GM12878 (cell line): ENCODE measurements at regions not wholly inside any gene's neighbourhood (a gene's known extent, or its start where the extent isn't known, plus 50 kb on each side); places are given as distances from the start of the nearest gene placed in this dataset.

ENCODE experiments used
- CEBPB ChIP-seq, 2 experiments: fragments of 150-350 bp in 1 of 2; IDR thresholded peaks; 2 replicates each; pipeline ENCODE4 v1.6.1; 2012 to 2014; ENCODE audit warnings: low read depth in 2 of 2, low read length in 2 of 2, borderline replicate concordance in 1 of 2, inconsistent platforms in 1 of 2
- EP300 ChIP-seq, 2 experiments: fragments of 150-350 bp in 1 of 2; IDR thresholded peaks; 2 replicates each; pipeline ENCODE4 v1.6.1; 2011 to 2012; ENCODE audit warnings: low read depth in 2 of 2, low read length in 2 of 2, borderline replicate concordance in 1 of 2, improper control_type of control experiment in 1 of 2, inconsistent platforms in 1 of 2; ENCODE audit not compliant: control insufficient read depth in 1 of 2
- EZH2 ChIP-seq: IDR thresholded peaks from 2 replicates; pipeline ENCODE4 v1.6.1; 2012; ENCODE audit warnings: low read depth, mild to moderate bottlenecking, control low read depth, inconsistent platforms, low read length, borderline replicate concordance; ENCODE audit not compliant: control insufficient read depth
- GABPA ChIP-seq: IDR thresholded peaks from 2 replicates; pipeline ENCODE4 v1.6.1; 2014; ENCODE audit warnings: antibody characterized with exemption, low read depth, mild to moderate bottlenecking, inconsistent platforms
- NR2C2 ChIP-seq: IDR thresholded peaks from 2 replicates; pipeline ENCODE4 v1.6.1; 2011; ENCODE audit warnings: borderline replicate concordance, low read depth; ENCODE audit not compliant: control insufficient read depth, insufficient read length
- POLR2A ChIP-seq: IDR thresholded peaks from 2 replicates; pipeline ENCODE4 v1.6.1; 2011; ENCODE audit warnings: low read depth, mild to moderate bottlenecking, low read length
- POLR2AphosphoS5 ChIP-seq: IDR thresholded peaks from 2 replicates; pipeline ENCODE4 v1.6.1; 2011; ENCODE audit warnings: mild to moderate bottlenecking, low read length, inconsistent platforms
- RAD21 ChIP-seq: IDR thresholded peaks from 2 replicates; pipeline ENCODE4 v1.6.1; 2011; ENCODE audit warnings: mild to moderate bottlenecking, low read depth, low read length, moderate library complexity; ENCODE audit not compliant: insufficient read depth
- SMC3 ChIP-seq: IDR thresholded peaks from 2 replicates; pipeline ENCODE4 v1.6.1; 2011; ENCODE audit warnings: low read length, improper control_type of control experiment, borderline replicate concordance
- TF ChIP-seq, protein P1 (sequence below): fragments of 450-650 bp; IDR thresholded peaks from 2 replicates; pipeline ENCODE4 v1.6.1; 2017; ENCODE audit warnings: mild to moderate bottlenecking, low read depth, inconsistent platforms; ENCODE audit not compliant: poor library complexity, severe bottlenecking
- TF ChIP-seq, protein P2 (sequence below), 3 experiments: IDR thresholded peaks in 2 of 3; conservative IDR thresholded peaks in 1 of 3; 2 replicates each; pipeline ENCODE4 v1.5.1; 2011; ENCODE audit warnings: low read depth in 3 of 3, low read length in 3 of 3, mild to moderate bottlenecking in 3 of 3, control low read depth in 2 of 3, moderate library complexity in 2 of 3, inconsistent platforms in 1 of 3, mixed read lengths in 1 of 3; ENCODE audit not compliant: control insufficient read depth in 2 of 3, insufficient read depth in 1 of 3; ENCODE audit errors: extremely low read depth in 1 of 3
- TF ChIP-seq, protein P3 (sequence below): IDR thresholded peaks from 2 replicates; pipeline ENCODE4 v1.6.1; 2012; ENCODE audit warnings: low read depth, low read length, improper control_type of control experiment
- TF ChIP-seq, protein P4 (sequence below): fragments of 450-650 bp; formaldehyde crosslinking; IDR thresholded peaks from 2 replicates; pipeline ENCODE4 v1.4.0; 2020; ENCODE audit warnings: mild to moderate bottlenecking, moderate library complexity

DNA sequence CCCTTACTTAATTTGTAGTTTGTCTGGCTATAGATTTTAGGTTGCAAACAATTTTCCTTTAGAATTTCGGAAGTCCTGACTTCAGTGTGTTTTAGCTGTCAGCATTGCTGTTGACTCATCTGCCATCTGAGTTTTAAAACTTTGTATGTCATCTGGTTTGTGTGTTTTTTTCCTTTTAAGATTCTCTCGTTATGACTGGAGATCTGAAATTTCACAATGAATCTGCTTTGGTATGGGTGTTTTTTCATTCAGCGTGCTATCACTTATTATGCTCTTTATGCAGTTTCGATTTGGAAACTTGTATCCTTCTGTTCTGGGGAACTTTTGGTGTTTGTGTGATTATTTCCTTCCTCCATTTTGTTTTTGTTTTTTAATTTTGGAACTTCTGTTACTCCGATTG is 53.7 kb upstream of the ZNF280D start:
- no peak for TF ChIP-seq POLR2AphosphoS5
- TF ChIP-seq SMC3: no peak
- TF ChIP-seq, protein P1, sequence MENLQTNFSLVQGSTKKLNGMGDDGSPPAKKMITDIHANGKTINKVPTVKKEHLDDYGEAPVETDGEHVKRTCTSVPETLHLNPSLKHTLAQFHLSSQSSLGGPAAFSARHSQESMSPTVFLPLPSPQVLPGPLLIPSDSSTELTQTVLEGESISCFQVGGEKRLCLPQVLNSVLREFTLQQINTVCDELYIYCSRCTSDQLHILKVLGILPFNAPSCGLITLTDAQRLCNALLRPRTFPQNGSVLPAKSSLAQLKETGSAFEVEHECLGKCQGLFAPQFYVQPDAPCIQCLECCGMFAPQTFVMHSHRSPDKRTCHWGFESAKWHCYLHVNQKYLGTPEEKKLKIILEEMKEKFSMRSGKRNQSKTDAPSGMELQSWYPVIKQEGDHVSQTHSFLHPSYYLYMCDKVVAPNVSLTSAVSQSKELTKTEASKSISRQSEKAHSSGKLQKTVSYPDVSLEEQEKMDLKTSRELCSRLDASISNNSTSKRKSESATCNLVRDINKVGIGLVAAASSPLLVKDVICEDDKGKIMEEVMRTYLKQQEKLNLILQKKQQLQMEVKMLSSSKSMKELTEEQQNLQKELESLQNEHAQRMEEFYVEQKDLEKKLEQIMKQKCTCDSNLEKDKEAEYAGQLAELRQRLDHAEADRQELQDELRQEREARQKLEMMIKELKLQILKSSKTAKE: peak; percentile 75
- peak in 1 of 2 experiments; percentile 55; a peak in 2 of 4 replicates for TF ChIP-seq EP300 (IDR thresholded peaks at IDR 0.05; ENCODE audit: borderline replicate concordance in 1 of 2, control insufficient read depth in 1 of 2, low read depth in 2 of 2, low read length in 2 of 2)
- TF ChIP-seq POLR2A: no peak
- TF ChIP-seq CEBPB (IDR thresholded peaks at IDR 0.05; ENCODE audit: borderline replicate concordance in 1 of 2, low read depth in 2 of 2, low read length in 2 of 2): peak in 1 of 2 experiments; percentile 89; a peak in 1 of 4 replicates
- no peak for TF ChIP-seq EZH2
- peak; percentile 57 for TF ChIP-seq GABPA
- TF ChIP-seq, protein P2, sequence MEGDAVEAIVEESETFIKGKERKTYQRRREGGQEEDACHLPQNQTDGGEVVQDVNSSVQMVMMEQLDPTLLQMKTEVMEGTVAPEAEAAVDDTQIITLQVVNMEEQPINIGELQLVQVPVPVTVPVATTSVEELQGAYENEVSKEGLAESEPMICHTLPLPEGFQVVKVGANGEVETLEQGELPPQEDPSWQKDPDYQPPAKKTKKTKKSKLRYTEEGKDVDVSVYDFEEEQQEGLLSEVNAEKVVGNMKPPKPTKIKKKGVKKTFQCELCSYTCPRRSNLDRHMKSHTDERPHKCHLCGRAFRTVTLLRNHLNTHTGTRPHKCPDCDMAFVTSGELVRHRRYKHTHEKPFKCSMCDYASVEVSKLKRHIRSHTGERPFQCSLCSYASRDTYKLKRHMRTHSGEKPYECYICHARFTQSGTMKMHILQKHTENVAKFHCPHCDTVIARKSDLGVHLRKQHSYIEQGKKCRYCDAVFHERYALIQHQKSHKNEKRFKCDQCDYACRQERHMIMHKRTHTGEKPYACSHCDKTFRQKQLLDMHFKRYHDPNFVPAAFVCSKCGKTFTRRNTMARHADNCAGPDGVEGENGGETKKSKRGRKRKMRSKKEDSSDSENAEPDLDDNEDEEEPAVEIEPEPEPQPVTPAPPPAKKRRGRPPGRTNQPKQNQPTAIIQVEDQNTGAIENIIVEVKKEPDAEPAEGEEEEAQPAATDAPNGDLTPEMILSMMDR (IDR thresholded peaks at IDR 0.05 in 2 of 3, conservative IDR thresholded peaks at IDR 0.05 in 1 of 3; ENCODE audit: control insufficient read depth in 2 of 3, extremely low read depth in 1 of 3, insufficient read depth in 1 of 3, low read depth in 3 of 3, low read length in 3 of 3): no peak
- no peak for TF ChIP-seq NR2C2
- TF ChIP-seq, protein P3, sequence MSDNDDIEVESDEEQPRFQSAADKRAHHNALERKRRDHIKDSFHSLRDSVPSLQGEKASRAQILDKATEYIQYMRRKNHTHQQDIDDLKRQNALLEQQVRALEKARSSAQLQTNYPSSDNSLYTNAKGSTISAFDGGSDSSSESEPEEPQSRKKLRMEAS: no peak
- peak; percentile 17; the same call in 1 of the 2 replicates for TF ChIP-seq RAD21
- TF ChIP-seq, protein P4, sequence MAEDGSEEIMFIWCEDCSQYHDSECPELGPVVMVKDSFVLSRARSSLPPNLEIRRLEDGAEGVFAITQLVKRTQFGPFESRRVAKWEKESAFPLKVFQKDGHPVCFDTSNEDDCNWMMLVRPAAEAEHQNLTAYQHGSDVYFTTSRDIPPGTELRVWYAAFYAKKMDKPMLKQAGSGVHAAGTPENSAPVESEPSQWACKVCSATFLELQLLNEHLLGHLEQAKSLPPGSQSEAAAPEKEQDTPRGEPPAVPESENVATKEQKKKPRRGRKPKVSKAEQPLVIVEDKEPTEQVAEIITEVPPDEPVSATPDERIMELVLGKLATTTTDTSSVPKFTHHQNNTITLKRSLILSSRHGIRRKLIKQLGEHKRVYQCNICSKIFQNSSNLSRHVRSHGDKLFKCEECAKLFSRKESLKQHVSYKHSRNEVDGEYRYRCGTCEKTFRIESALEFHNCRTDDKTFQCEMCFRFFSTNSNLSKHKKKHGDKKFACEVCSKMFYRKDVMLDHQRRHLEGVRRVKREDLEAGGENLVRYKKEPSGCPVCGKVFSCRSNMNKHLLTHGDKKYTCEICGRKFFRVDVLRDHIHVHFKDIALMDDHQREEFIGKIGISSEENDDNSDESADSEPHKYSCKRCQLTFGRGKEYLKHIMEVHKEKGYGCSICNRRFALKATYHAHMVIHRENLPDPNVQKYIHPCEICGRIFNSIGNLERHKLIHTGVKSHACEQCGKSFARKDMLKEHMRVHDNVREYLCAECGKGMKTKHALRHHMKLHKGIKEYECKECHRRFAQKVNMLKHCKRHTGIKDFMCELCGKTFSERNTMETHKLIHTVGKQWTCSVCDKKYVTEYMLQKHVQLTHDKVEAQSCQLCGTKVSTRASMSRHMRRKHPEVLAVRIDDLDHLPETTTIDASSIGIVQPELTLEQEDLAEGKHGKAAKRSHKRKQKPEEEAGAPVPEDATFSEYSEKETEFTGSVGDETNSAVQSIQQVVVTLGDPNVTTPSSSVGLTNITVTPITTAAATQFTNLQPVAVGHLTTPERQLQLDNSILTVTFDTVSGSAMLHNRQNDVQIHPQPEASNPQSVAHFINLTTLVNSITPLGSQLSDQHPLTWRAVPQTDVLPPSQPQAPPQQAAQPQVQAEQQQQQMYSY (CRISPR knock-in tag): no peak
